GM12878 (cell line): ENCODE measurements at regions not wholly inside any gene's neighbourhood (a gene's known extent, or its start where the extent isn't known, plus 50 kb on each side); places are given as distances from the start of the nearest gene placed in this dataset.

Source experiments
- ATAC-seq: fragments of 200-7000 bp; cut with Tn5 transposase; 3 replicates; pipeline ENCODE4 v1.9.1; 2020; ENCODE audit warnings: mild to moderate bottlenecking, moderate library complexity
- BruUV-seq: library from RNA; stranded (reverse); fragments of 400-500 nt; replicated peaks from 2 replicates; lab custom pipeline; 2021; lab: Mats Ljungman, UMichigan
- CTCF ChIA-PET: fragments of 300-600 bp; sonication (Branson Sonifier 250); formaldehyde crosslinking; extraction: SDS; loops from one replicate; lab custom pipeline; 2021; ENCODE audit warnings: inconsistent platforms; lab: Yijun Ruan, JAX
- POLR2A ChIA-PET: fragments of 350-600 bp; formaldehyde crosslinking; extraction: SDS; loops from one replicate; lab custom pipeline; 2021; ENCODE audit warnings: inconsistent platforms; lab: Charles Lee
- RAD21 ChIA-PET: fragments of 300-600 bp; sonication (Branson Sonifier 250); formaldehyde crosslinking; loops from one replicate; lab custom pipeline; 2023; ENCODE audit warnings: antibody characterized with exemption; ENCODE audit not compliant: unreplicated experiment; lab: Charles Lee
- SMC1A ChIA-PET: fragments of 300-600 bp; sonication (Branson Sonifier 250); formaldehyde crosslinking; loops from one replicate; lab custom pipeline; 2023; ENCODE audit not compliant: unreplicated experiment, uncharacterized antibody; lab: Charles Lee
- DNase-seq: peaks from one replicate; pipeline ENCODE4 v3.0.0-alpha.2; 2011; ENCODE audit warnings: low read depth, low spot score
- FAIRE-seq: peaks from 3 replicates; lab custom pipeline; 2011; peaks lifted over from hg19 to GRCh38; lab: Jason Lieb, UNC
- H2AFZ ChIP-seq: 2 replicates; pipeline ENCODE4 v1.6.0; 2011; ENCODE audit warnings: low read depth, low read length, control low read depth; ENCODE audit not compliant: control insufficient read depth
- H3K27ac ChIP-seq: 2 replicates; pipeline ENCODE4 v1.5.1; 2011; ENCODE audit warnings: control low read depth; ENCODE audit not compliant: control insufficient read depth, insufficient read depth
- H3K27me3 ChIP-seq, 2 experiments: replicated peaks in 1 of 2; 2 replicates each; pipeline versions ENCODE4 v1.6.0 to v1.6.1; 2011; ENCODE audit warnings: low read length in 1 of 2; ENCODE audit not compliant: control insufficient read depth in 2 of 2, insufficient read depth in 2 of 2
- H3K36me3 ChIP-seq, 2 experiments: 2 replicates each; pipeline ENCODE4 v1.5.1; 2011; ENCODE audit warnings: low read length in 1 of 2; ENCODE audit not compliant: control insufficient read depth in 2 of 2, insufficient read depth in 2 of 2
- H3K4me1 ChIP-seq: 2 replicates; pipeline ENCODE4 v1.6.1; 2011; ENCODE audit warnings: mild to moderate bottlenecking, low read length, moderate library complexity, mixed read lengths; ENCODE audit not compliant: control insufficient read depth, insufficient read depth
- H3K4me2 ChIP-seq: 2 replicates; pipeline ENCODE4 v1.6.0; 2011; ENCODE audit warnings: control low read depth; ENCODE audit not compliant: control insufficient read depth, insufficient read depth
- H3K4me3 ChIP-seq: fragments of 200-600 bp; sonication (generic); 2 replicates; pipeline ENCODE4 v1.5.1; 2016
- H3K79me2 ChIP-seq: 2 replicates; pipeline ENCODE4 v1.6.0; 2011; ENCODE audit warnings: low read length; ENCODE audit not compliant: control insufficient read depth, insufficient read depth
- H3K9ac ChIP-seq: 2 replicates; pipeline ENCODE4 v1.8.0; 2011; ENCODE audit warnings: low read length, control low read depth, mixed read lengths; ENCODE audit not compliant: control insufficient read depth, insufficient read depth
- H3K9me3 ChIP-seq: replicated peaks from 3 replicates; pipeline ENCODE4 v1.5.1; 2011; ENCODE audit warnings: mild to moderate bottlenecking, low read length; ENCODE audit not compliant: control insufficient read depth, insufficient read depth
- H4K20me1 ChIP-seq: 2 replicates; pipeline ENCODE4 v1.6.0; 2011; ENCODE audit not compliant: control insufficient read depth, insufficient read depth
- ATF3 ChIP-seq: IDR thresholded peaks from 2 replicates; pipeline ENCODE4 v1.6.1; 2011; ENCODE audit warnings: low read depth, mild to moderate bottlenecking, low read length, moderate library complexity, borderline replicate concordance; ENCODE audit errors: extremely low read depth
- CBFB ChIP-seq: IDR thresholded peaks from 2 replicates; pipeline ENCODE4 v1.6.1; 2016; ENCODE audit warnings: antibody characterized with exemption, low read depth
- ESRRA ChIP-seq: IDR thresholded peaks from 2 replicates; pipeline ENCODE4 v1.6.1; 2012; ENCODE audit warnings: mild to moderate bottlenecking, low read length, improper control_type of control experiment
- FOXK2 ChIP-seq: fragments of 450-650 bp; IDR thresholded peaks from 2 replicates; pipeline ENCODE4 v1.6.1; 2017; ENCODE audit warnings: mild to moderate bottlenecking, moderate library complexity
- FOXM1 ChIP-seq: IDR thresholded peaks from 2 replicates; pipeline ENCODE4 v1.6.1; 2012; ENCODE audit warnings: low read depth, mild to moderate bottlenecking, inconsistent platforms, low read length, moderate library complexity
- JUNB ChIP-seq: IDR thresholded peaks from 2 replicates; pipeline ENCODE4 v1.6.1; 2016; ENCODE audit warnings: antibody characterized with exemption, mild to moderate bottlenecking
- NR2C1 ChIP-seq: fragments of 450-650 bp; IDR thresholded peaks from 2 replicates; pipeline ENCODE4 v1.6.1; 2017; ENCODE audit warnings: antibody characterized with exemption, mild to moderate bottlenecking, moderate library complexity
- PAX8 ChIP-seq: fragments of 450-650 bp; IDR thresholded peaks from 2 replicates; pipeline ENCODE4 v1.6.1; 2017; ENCODE audit warnings: mild to moderate bottlenecking, moderate library complexity
- PML ChIP-seq: IDR thresholded peaks from 2 replicates; pipeline ENCODE4 v1.6.1; 2012; ENCODE audit warnings: low read length, inconsistent platforms
- PRDM15 ChIP-seq: fragments of 450-650 bp; formaldehyde crosslinking; IDR thresholded peaks from 2 replicates; pipeline ENCODE4 v1.4.0; 2020; ENCODE audit warnings: mild to moderate bottlenecking, moderate library complexity
- RBBP5 ChIP-seq: fragments of 200-600 bp; sonication (generic); conservative IDR thresholded peaks from 2 replicates; pipeline ENCODE4 v1.6.1; 2016
- SRF ChIP-seq, 2 experiments: IDR thresholded peaks; 2 replicates each; pipeline ENCODE4 v1.6.1; 2011; ENCODE audit warnings: low read depth in 2 of 2, low read length in 2 of 2, mild to moderate bottlenecking in 1 of 2, moderate library complexity in 1 of 2
- STAT1 ChIP-seq: fragments of 450-650 bp; conservative IDR thresholded peaks from 2 replicates; pipeline ENCODE4 v1.6.1; 2014; ENCODE audit warnings: antibody characterized with exemption, mild to moderate bottlenecking
- WGBS: methylation state at CpG from one replicate; pipeline ENCODE4 v1.1.6; 2016; ENCODE audit warnings: low lambda C conversion rate; ENCODE audit not compliant: insufficient replicate concordance, insufficient coverage; ENCODE audit errors: missing lambda C conversion rate; 5-methylcytosine and 5-hydroxymethylcytosine counted together
- in situ Hi-C: fragments of 300-500 bp; cut with MboI; formaldehyde crosslinking; loops from 9 replicates; pipeline ENCODE4 v1.14.3; 2018; ENCODE audit warnings: mixed read lengths
- intact Hi-C: fragments of 100-400 bp; cut with micrococcal nuclease; formaldehyde crosslinking; loops from one replicate; pipeline ENCODE4 v1.14.2; 2022; ENCODE audit not compliant: unreplicated experiment

- POLR2A ChIA-PET = no interaction called here
- in situ Hi-C loops (loop anchor here (25.0 kb wide), 1 partner anchor 940 kb away; no protein-coding TSS in a partner anchor), intact Hi-C loops (no loop called here)
- Histone ChIP-seq H3K9ac (no peak overlapping the region), H4K20me1 (no peaks in the 10 kb centered on the region), H3K79me2 (no peaks in the 10 kb centered on the region), H3K27ac (no peak overlapping the region), H3K27me3 (no peaks in the 10 kb centered on the region), H3K36me3 (no peaks in the 10 kb centered on the region), H3K4me3 (no peak overlapping the region), H2AFZ (no peak overlapping the region), H3K4me1 (no peaks in the 10 kb centered on the region), H3K9me3 (no peaks in the 10 kb centered on the region), H3K4me2 (no peak overlapping the region)
- TF ChIP-seq PML = no peak
- TF ChIP-seq FOXM1 = no peak
- no peak for TF ChIP-seq CBFB
- no peak for TF ChIP-seq JUNB
- no peak for TF ChIP-seq RBBP5
- no peak for TF ChIP-seq SRF (IDR thresholded peaks at IDR 0.05; ENCODE audit: low read depth in 2 of 2, low read length in 2 of 2)
- TF ChIP-seq STAT1 = no peak
- no peak for TF ChIP-seq FOXK2
- no peak for TF ChIP-seq ATF3
- TF ChIP-seq NR2C1 = no peak
- no peak for TF ChIP-seq ESRRA
- TF ChIP-seq PAX8 = no peak
- TF ChIP-seq PRDM15 (CRISPR knock-in tag) = no peak
- FAIRE-seq = no peak
- SMC1A ChIA-PET = interaction anchor here (1.7 kb wide), 1 partner anchor 10 kb away, joined by 3 read pairs; no protein-coding TSS in a partner anchor
- CTCF ChIA-PET = no interaction called here
- RAD21 ChIA-PET = no interaction called here
- 8% methylated on average over 2 of the region's 2 CpGs for WGBS
- no peak for ATAC-seq
- no TSS peak for BruUV-seq
- no peak for DNase-seq
Measured at GRCh38 chr5:100446879-100447430, 88.2 kb upstream of the FAM174A start.
